Suprapubic skin (tissue), 3 donors: ENCODE measurements at regions not wholly inside any gene's neighbourhood (a gene's known extent, or its start where the extent isn't known, plus 50 kb on each side); places are given as distances from the start of the nearest gene placed in this dataset.

Experiments
- CTCF ChIP-seq, 2 donors: fragments of 200-600 bp in 1 of 2; fragments of 450-650 bp in 1 of 2; sonication (generic) in 1 of 2; IDR thresholded peaks; one replicate each; pipeline ENCODE4 v1.5.1; 2016 to 2019; ENCODE audit warnings: antibody characterized with exemption in 2 of 2, mild to moderate bottlenecking in 1 of 2, moderate library complexity in 1 of 2
- EP300 ChIP-seq: sonication (generic); formaldehyde crosslinking; IDR thresholded peaks from one replicate; pipeline ENCODE4 v1.6.1; 2017; ENCODE audit warnings: antibody characterized with exemption
- POLR2A ChIP-seq, 2 donors: fragments of 450-650 bp; IDR thresholded peaks; one replicate each; pipeline ENCODE4 v1.6.1; 2017; ENCODE audit warnings: antibody characterized with exemption in 2 of 2, mild to moderate bottlenecking in 2 of 2, moderate library complexity in 2 of 2

- TF ChIP-seq CTCF (IDR thresholded peaks at IDR 0.05), result no peak
- no peak for TF ChIP-seq POLR2A (IDR thresholded peaks at IDR 0.05)
- no peak for TF ChIP-seq EP300
Measured at GRCh38 chr3:40921251-40921650, 278.1 kb upstream of the CTNNB1 start.
